NCI-H1092 (cell line): ENCODE measurements at regions not wholly inside any gene's neighbourhood (a gene's known extent, or its start where the extent isn't known, plus 50 kb on each side); places are given as distances from the start of the nearest gene placed in this dataset.
"Not testable (repeated sequence)": the region's sequence is repeated elsewhere in the genome, so short reads cannot be mapped to it uniquely, and the experiment has no call there.

Experiments
- DNase-seq: peaks from one replicate; lab custom pipeline; 2025; lab: John Stamatoyannopoulos, UW

DNA sequence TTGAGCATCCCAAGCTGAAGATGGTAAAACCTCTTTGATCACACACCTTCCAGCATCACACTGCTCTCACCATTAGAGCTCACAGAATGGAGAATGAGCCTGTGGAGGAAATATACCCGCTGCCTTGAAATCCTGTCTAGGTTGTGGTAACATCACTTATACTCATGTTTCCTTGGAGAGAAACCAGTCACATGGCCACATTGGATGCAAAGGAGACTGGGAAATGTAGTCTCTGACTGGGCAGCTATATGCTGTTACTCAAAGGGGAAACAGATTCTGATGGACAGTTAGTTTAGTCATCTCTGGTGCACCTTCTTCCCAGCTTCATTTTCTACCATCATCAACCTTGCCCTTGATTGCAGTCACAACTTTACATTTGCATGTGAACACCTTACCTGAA, 286.3 kb downstream of the ANKRD50 start:
- DNase-seq, result no peak

DNA sequence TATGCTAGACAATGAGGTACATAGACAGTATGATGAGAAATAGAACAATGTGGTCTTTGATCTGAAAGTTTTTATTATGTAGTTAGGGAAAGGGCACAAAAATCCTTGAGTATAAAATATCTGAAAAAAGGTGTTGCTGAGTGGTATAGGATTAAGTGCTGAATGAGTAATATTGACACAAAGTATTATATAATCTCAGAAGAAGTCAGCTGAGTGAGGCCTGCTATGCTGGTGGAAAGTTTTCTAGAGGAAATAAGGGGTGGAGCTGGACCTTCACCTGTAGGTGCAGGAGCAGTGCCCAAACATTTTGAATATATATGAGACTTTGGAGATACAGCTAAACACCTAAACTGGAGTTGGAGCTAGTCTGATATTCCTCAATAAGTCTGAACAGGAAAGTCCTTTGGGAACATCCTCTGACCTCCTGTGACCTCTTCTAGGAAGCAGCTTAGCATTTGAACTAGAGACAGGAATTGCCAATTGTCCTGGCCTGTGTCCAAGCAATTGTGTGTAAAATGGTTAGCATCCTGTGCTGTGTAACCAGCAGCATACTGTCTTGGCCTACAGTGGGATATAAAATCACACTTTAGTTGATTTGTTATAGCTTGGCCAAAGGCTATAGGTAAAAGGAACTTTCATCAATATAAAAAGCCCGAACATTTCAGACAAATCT, 285.3 kb downstream of the ANKRD50 start:
- DNase-seq, result no peak

DNA sequence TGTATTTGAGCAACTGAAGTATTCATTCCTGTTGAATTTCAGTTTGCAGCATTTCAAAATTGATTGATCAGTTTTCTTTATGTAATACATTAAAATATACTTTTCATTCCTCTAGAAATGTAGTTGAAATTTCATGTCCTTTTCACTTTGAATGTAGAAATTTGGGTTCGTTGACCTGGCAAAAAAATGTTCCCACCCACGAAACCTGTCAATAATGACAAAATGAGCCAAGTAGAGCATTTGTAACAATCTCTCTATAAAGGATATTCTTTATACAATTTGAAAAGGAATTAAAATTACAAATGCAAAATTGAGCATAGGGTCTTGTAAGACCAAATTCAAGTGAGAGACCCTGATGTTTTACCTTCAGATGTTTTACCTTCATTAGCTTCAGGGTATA, 283.9 kb downstream of the ANKRD50 start:
- DNase-seq, result no peak

DNA sequence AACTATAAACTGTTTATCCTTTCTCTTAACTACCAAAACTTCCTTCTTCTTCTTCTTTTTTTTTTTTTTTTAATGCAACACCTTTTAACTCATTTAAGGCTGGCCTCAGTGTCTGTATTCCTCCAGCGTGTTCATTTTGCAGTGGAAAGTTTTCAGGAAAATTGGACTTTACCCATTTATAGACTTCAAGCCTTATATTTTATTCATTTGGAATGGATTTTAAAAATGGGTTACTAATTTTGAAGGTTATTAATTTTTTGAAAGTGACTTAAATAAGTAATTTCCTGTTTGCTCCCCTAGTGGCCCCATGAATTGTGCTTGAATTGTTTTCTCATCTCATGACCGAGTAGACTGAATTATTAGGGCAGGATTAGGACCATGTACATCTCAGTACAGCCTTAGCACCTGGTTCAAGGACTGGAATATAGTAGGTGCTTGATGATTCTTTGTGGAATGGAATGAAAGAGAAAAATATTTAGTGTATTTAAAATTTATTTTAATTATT, 282.7 kb downstream of the ANKRD50 start:
- DNase-seq, result no peak

DNA sequence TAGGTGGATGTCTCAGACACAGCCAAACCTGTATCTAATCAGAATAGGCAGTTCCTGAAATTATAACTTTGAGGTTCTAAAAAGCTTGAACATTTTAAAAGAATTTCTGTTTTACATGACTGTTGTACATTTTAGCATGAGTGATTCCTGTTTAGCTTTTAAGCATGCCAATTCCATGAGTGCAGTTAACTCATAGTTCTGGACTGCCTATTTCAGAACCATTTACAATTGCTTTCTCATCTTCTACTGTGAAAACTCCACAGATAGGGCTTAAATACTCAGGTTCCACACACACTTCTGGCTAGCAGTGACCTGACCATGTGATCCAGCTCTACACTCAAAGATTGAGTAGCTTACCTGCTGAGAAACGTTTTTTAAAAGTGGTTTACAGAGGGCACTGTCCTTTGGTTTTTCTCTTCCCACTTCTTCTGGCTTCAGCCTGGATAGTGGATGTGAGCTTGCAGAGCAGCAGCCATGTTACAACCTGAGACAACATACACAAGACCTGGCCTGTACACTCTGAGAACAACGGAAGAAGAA, 280.8 kb downstream of the ANKRD50 start:
- DNase-seq, result no peak

DNA sequence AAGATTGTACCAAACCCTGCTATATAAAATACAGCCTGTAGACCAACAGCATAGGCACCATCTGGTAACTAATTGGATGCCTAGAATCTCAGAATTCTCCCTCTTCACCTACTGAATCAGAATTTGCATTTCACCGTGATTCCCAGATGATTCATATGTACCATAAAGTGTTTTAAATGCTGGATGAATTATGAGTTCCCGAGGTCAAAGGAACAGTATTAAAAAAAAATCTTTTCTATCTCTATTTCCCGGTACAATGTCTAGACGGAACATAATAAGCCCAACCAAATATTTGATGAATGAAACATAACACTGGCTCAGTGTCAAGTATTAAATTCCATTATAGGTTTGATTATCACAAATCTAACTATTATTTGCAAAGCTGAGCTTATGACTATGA, 280.0 kb downstream of the ANKRD50 start:
- no peak for DNase-seq

DNA sequence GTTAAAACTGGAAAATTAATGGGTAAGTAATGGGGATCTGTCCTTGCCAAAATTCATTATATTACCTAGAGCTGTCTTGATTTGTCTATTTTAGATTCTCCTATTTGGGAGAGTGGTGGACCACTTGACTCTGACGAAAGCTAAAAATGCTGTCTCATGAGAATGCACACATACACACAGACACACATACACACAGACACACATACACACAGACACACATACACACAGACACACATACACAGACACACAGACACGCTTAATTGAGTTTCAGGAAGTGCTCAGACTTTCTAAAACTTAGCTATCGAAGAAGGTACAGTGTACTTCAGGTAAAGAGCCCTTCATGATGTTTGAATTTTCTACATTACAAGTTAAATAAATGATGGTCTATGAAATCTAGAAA, 279.5 kb downstream of the ANKRD50 start:
- DNase-seq, result no peak

DNA sequence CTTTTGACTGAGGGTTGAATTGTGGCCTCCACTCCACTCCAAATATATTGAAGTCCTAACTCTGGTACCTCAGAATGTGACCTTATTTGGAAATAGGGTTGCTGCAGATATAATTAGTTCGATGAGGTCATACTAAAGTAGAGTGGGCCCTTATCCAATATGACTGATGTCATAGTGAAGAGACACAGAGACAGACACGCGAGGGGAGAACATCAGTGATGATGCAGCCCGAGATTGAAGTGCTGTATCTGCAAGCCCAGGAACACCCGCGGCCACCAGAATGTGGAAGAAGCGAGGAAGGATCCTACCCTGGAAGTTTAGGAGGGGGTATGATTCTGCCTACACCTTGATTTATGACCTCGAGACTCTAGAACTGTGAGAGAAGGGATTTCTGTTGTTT, 279.0 kb downstream of the ANKRD50 start:
- DNase-seq, result no peak

DNA sequence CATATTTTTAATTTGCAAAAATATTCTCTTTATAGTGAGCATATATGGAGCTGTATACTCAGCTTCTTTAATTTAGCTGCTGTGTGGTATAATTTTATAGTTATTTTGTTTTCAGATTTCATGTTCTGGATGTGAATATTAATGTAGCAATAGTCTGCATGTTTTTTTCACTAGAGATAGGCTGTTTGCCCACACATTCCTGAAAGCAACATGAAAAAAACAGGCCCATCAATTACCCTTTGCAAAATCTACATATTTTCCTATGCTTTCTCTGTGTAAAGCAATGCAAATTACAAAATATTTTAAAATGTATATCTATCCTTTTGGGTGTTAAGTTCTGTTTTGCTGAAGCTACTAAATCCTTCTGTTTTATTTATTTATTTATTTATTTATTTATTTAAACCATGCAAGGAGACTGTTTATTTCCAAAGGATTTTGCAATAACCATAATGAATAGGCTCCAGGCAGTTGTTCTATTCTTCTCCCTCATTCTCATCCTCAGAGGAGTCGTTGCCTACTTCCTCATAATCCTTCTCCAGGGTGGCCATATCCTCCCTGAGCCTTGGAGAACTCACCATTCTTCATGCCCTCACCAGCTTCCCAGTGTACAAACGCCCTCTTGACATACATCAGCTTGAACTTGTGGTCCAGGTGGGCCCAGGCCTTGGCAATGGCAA, 277.1 kb downstream of the ANKRD50 start:
- no peak for DNase-seq

DNA sequence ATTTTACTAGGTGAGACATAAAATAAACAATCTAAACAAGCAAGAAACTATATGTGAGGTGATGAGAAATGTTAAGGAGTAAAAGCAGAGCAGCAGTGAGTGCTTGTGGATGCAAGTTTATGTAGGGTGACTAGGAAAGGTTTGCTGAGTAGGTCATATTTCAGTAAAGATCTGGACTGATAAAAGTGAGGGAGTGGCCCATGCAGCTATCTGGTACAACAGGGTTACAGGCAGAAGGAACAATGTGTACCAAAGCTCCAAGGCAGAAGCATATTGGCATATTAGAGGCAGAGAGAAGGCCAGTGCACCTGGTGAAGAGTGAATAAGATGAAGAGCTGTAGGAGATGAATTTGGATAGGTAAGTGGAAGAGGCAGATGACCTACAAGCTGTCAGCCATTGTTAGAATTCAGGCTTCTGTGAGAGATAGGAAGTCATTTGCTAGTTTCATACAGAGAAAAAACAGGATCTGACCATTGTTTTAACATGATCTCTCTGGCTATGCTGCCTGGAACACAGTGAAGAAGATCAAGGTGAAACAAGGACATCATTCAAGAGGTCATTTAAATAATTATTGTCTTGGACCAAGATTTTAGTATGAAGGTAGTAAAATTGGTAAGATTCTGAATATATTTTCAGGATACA, 274.6 kb downstream of the ANKRD50 start:
- DNase-seq, result no peak

DNA sequence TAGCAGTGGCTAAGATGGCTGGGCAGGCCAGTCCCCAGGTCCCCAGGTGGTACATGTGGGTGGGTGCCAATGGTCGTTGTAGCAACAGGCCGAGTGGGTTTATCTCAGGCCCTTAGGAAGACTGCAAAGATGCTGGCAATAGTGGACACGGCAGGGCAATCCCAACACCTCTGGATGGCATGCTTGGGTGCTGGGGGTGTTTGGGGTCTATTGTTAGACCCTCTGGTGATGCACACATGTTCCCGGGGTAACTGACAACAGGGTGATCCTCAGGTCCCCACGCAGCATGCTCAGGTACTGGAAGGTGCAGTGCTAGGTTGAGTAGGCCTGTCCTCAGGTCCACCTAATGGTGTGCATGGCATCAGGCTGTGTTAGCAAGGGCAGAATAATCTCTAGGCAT, 267.5 kb downstream of the ANKRD50 start:
- no peak for DNase-seq

DNA sequence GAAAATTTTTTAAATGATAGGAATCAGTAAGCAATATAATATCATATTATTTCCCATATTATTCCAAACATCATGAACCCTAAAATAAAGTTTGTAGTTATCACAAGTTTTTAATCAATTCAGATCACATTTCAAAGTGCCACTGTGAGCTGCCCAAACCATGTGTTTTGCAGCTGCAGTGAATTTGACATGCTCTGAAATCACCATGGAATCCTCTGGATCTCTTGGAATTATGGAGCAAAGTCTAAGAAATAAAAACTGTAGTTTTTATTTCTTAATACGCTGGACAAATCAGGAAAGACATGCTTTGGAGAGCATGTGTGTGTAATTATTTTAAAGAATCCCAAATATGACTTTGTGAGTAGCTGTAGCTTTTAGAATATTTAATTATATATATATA, 262.7 kb downstream of the ANKRD50 start:
- no peak for DNase-seq

DNA sequence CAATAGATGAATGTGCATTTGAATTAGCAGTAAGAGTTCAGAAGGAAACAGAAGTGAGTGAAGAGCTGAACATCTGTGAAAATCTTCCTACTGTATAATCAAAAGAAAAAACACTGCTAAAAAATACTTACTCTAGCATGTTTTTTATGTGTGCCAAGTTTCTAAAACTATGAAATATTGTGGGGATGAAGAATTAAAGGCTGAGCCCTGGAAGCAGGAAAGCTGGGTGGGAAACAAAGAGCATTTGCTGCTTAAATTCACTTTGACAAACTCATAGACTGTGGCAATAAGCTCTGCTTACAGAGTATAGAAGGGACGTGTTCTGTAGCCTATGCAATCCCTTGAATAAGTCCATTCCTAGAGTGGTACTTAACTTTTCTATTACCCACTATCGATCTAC, 261.7 kb downstream of the ANKRD50 start:
- DNase-seq, result no peak

DNA sequence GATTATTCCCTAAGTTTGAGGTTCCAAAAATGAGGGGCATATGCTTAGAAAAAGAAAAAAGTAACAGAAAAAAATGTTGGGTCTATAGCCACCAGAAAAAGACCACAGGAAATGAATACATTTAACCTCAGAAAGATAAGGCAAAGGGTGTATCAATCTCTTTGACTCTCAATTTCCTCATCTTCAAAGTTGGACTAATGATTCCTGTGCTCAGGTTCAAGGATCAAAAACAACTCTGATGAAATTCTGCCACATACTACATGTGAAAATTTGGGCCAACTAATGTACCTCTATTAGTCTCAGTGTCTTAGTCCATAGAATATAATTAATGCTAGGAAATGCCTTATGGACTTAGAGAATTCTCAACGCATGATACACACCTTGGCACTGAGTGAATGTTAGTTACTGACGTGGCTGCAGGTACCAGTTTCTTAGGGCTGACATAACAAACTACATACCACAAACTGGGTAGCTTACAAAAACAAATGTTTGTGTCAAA, 257.7 kb downstream of the ANKRD50 start:
- no peak for DNase-seq

DNA sequence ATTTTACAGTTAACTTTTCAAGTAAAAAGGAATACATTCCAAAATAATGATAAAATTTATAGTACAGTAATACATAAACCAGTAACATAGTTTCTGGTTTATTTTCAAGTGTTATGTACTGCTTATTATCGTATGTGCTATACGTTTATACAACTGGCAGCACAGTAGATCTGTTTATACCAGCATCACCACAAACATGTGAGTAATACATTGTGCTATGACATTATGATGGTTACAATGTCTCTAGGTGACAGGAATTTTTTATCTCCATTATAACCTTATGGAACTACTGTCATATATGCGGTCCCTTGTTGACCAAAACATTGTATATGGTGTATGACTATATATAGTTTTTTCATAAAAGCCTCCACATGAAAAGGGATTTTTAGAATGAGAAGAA, 256.9 kb downstream of the ANKRD50 start:
- DNase-seq, result no peak

DNA sequence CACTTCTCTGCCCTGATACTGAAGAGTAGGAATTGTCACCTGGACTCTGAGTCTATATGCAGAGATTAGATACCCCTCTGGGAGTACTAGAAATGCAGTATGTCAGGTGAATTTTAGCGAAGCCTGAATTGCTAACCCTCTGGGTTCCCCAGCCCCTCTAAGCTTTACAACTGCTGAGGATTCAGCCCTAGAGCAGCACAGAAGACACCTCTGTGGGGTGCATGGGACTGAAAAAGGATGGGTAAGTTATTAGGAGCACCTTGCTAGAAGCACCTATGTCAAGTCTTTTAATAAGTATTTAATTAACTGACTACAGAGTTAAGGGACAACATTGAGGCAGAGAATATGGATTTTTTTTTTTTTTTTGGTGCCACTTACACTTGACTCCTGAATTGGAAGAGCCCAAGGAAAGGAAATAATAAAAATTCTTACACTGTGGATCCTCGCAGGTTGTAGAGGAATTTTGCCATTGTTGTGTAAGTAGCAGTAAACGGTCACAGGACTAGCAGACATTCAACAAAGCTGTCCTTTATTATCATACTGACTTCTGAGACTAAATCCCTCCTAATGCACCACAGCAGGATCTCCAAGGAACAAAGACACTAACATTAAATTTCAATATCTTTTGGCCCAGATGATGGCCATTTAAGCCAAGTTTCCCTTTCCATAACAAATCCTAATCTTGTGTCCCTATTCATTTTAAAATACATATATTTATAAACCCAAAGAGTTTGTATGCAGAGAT, 253.2 kb downstream of the ANKRD50 start:
- DNase-seq, result no peak

DNA sequence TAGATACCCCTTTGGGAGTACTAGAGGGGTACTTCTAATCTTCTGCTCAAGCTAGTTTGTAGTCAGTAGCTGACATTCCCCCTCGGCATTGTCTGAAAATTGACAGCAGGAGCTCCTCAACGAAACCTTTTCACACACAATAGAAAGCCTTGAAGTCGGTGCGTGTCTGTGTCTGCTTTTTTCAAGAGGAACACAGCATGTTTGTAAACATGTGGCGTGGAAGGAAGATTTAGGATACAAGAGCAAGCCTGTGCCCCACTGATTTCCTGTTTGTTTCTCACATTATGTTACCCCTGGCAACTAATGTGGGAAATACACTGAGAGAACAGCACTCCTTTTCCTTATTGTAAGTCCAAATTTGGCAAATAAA, 252.6 kb downstream of the ANKRD50 start:
- DNase-seq, result no peak

DNA sequence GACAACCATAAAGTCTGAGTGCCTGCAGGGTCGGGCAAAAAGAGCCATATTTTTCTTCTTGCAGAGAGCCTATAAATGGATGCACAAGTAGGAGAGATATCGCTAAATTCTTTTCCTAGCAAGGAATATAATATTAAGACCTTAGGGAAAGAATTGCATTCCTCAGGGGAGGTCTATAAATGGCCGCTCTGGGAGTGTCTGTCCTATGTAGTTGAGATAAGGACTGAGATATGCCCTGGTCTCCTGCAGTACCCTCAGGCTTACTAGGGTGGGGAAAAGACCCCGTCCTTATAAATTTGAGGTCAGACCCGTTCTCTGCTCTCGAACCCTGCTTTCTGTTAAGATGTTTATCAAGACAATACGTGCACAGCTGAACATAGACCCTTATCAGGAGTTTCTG, 250.9 kb downstream of the ANKRD50 start:
- not testable (repeated sequence) for DNase-seq

DNA sequence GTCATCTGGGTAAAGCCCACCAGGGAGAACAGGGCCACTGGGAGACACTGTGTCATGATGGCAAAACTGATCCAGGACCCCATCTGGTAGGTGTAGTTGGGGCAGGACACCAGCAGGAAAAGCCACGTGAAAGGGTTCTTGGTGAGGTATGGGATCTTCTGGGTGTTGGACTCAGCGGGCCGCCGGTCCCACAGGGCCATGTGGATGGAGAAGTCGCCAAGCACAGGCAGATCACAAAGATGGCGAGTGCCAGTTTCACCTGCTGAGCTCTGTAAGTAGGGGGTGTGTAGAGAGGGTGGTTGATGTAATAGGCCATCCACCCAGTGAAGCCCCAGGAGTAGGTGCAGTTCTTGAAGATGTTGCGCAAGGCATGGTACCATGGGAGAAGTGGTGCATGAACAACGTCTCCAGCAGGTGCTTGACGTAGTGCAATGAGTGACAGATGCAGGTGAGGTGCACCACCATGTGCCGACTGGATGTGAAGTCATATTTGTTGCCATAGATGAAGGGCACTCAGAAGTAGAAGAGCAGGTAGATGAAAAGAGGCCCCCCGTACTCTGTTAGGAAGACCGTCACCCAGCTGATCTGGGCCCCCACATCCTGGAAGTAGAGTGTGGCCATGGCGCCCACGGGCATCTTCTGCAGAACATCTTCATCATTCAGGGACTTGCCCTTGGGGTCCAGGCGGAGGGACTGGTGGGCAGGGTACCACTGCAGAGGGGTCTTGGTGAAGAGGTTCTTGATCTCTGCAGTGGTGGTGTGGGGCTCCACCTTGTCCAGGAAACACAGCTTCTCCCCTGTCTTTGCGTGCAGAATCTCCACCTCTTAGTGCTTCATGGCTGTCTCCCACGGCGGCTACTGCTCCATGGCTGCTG, 249.3 kb downstream of the ANKRD50 start:
- no peak for DNase-seq

DNA sequence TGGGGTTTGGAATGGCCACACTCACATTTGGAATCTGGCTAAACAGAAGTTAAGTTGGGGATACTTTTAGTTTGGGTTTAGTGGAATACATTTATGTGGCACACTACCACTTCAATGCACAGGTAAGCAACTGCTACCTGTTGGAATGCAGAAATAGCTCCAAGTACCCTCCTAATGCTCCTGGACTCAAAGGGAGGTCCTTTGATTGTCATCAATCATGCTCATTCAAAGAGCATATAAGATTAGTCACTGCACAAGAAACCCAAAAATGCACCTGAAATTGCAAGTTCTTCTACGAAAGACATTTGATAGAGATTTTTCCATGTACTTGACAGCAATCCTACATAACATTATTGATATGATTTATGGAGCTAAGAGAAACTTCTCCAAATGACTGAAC, 247.7 kb downstream of the ANKRD50 start:
- DNase-seq, result no peak

DNA sequence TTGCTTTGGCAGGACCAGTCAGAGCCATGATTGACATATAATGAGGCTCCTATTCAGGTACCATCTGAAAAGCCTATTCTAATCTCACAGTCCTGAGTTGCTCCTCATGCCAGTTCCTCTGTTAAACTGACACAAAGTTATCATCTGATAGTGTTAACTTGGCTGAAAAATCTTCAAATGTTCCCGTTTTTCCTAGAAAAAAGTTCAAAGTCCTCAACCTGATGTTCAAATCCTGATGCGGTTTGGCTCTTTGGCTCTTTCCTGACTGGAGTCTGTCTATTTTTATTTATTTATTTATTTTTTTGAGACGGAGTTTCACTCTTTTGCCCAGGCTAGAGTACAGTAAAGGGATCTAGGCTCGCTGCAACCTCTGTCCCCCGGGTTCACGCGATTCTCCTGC, 244.2 kb downstream of the ANKRD50 start:
- no peak for DNase-seq
